Ovary (tissue), 7 donors: ENCODE measurements at regions not wholly inside any gene's neighbourhood (a gene's known extent, or its start where the extent isn't known, plus 50 kb on each side); places are given as distances from the start of the nearest gene placed in this dataset.

Source experiments
- DNase-seq, 5 donors: peaks; one replicate each; pipeline ENCODE4 v3.0.0-alpha.2; 2019 to 2020
- H3K27ac ChIP-seq, 2 donors: fragments of 200-600 bp; one replicate each; pipeline versions ENCODE4 v1.5.1 to v1.8.0; 2019 to 2022
- H3K27me3 ChIP-seq: fragments of 200-600 bp; one replicate; pipeline ENCODE4 v1.8.0; 2022
- H3K36me3 ChIP-seq: fragments of 200-600 bp; sonication (generic); one replicate; pipeline ENCODE4 v1.5.1; 2019
- H3K4me1 ChIP-seq: one replicate; pipeline ENCODE4 v1.8.1; 2013; ENCODE audit warnings: mild to moderate bottlenecking, moderate library complexity; ENCODE audit not compliant: insufficient read depth
- H3K4me3 ChIP-seq: fragments of 200-600 bp; sonication (generic); one replicate; pipeline ENCODE4 v1.5.1; 2017
- H3K9me3 ChIP-seq, 2 donors: fragments of 200-600 bp in 1 of 2; sonication (generic) in 1 of 2; one replicate each; pipeline versions ENCODE4 v1.5.1 to v1.8.1; 2013 to 2019; ENCODE audit warnings: mild to moderate bottlenecking in 1 of 2, moderate library complexity in 1 of 2
- EP300 ChIP-seq: sonication (generic); formaldehyde crosslinking; IDR thresholded peaks from one replicate; pipeline ENCODE4 v1.6.1; 2017; ENCODE audit warnings: antibody characterized with exemption
- POLR2A ChIP-seq: fragments of 450-650 bp; IDR thresholded peaks from one replicate; pipeline ENCODE4 v1.6.1; 2017; ENCODE audit warnings: antibody characterized with exemption, mild to moderate bottlenecking, moderate library complexity
- WGBS, 3 donors: extraction: QIAGEN DNeasy Blood & Tissue Kit in 1 of 3; methylation state at CpG; one replicate each; pipeline versions ENCODE4 v1.1.5 to v1.1.7; 2013 to 2017; 5-methylcytosine and 5-hydroxymethylcytosine counted together
- intact Hi-C, 4 donors: fragments of 100-400 bp; cut with DNase I; formaldehyde crosslinking; loops; one replicate each; pipeline versions ENCODE4 v1.11.0 to v1.15.1; 2022 to 2023
- TF ChIP-seq, protein P1 (sequence below), 3 donors: fragments of 450-650 bp in 2 of 3; fragments of 200-600 bp in 1 of 3; IDR thresholded peaks; one replicate each; pipeline versions ENCODE4 v1.5.1 to v1.8.0; 2016 to 2022; ENCODE audit warnings: antibody characterized with exemption in 3 of 3, mild to moderate bottlenecking in 1 of 3
- donor health status: DM: no; HTN: no; CAD: no; lungs with moderate emphysema.
- donor health status: DM: no; HTN: no; CAD: no.
- donor health status: Bipolar disorder and iron deficiency.
- donor health status: DM: no; HTN: no; CAD: no.
- donor health status: DM: yes; HTN: yes; CAD: no.

DNA sequence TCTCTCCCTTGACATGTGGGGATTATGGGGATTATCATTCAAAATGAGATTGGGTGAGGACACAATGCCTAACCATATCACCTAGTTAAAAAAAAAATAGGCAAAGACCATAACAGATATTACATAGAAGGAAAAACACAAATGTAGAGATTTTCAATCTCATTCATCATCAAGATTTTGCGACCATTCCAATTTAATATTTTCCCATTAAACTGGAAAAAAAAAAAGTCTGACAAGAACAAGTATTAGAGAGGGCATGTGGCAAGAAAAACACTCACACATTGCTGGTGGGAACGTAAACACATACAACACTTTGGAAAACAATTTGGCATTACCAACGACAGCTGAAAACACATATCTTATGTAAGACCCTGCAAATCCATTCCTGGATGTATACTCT is 71.0 kb upstream of the MYCN start:
- no peak for DNase-seq
- H3K36me3 ChIP-seq: no peaks in the 10 kb centered on the region
- H3K9me3 ChIP-seq: peaks cover 0 to 4% of the 10 kb centered on the region in 2 donors
- H3K4me3 ChIP-seq: no peak overlapping the region
- intact Hi-C loops: no loop called here
- no peak for TF ChIP-seq POLR2A
- TF ChIP-seq, protein P1, sequence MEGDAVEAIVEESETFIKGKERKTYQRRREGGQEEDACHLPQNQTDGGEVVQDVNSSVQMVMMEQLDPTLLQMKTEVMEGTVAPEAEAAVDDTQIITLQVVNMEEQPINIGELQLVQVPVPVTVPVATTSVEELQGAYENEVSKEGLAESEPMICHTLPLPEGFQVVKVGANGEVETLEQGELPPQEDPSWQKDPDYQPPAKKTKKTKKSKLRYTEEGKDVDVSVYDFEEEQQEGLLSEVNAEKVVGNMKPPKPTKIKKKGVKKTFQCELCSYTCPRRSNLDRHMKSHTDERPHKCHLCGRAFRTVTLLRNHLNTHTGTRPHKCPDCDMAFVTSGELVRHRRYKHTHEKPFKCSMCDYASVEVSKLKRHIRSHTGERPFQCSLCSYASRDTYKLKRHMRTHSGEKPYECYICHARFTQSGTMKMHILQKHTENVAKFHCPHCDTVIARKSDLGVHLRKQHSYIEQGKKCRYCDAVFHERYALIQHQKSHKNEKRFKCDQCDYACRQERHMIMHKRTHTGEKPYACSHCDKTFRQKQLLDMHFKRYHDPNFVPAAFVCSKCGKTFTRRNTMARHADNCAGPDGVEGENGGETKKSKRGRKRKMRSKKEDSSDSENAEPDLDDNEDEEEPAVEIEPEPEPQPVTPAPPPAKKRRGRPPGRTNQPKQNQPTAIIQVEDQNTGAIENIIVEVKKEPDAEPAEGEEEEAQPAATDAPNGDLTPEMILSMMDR (IDR thresholded peaks at IDR 0.05): no peak
- TF ChIP-seq EP300: no peak
- WGBS, 3 donors: 82 to 88% (median 84%) methylated on average over 3 of the region's 3 CpGs
- H3K27ac ChIP-seq: no peak overlapping the region
- H3K4me1 ChIP-seq: no peaks in the 10 kb centered on the region
- H3K27me3 ChIP-seq: no peaks in the 10 kb centered on the region

DNA sequence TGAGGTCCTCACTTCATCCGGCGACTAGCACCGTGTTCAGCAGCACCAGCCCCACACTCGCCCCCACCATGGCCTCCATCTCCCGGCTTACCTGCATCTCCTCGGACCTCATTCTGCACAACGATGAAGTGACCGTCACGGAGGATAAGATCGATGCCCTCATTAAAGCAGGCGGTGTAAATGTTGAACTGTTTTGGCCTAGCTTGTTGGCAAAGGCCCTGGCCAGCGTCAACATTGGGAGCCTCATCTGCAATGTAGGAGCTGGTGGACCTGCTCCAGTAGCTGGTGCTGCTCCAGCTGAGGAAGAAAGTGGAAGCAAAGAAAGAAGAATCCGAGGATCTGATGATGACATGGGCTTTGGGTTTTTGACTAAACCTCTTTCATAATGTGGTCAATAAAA is 70.5 kb upstream of the MYCN start:
- WGBS, 3 donors: 93 to 94% (median 93%) methylated on average over 13 of the region's 13 CpGs
- no peaks in the 10 kb centered on the region for H3K27me3 ChIP-seq
- DNase-seq: no peak
- no peak for TF ChIP-seq EP300
- TF ChIP-seq, protein P1 (IDR thresholded peaks at IDR 0.05): no peak
- TF ChIP-seq POLR2A: no peak
- no peak overlapping the region for H3K4me3 ChIP-seq
- intact Hi-C loops: no loop called here
- H3K27ac ChIP-seq: no peak overlapping the region
- H3K9me3 ChIP-seq: peaks cover 0 to 4% of the 10 kb centered on the region in 2 donors
- H3K4me1 ChIP-seq: no peaks in the 10 kb centered on the region
- H3K36me3 ChIP-seq: no peaks in the 10 kb centered on the region

DNA sequence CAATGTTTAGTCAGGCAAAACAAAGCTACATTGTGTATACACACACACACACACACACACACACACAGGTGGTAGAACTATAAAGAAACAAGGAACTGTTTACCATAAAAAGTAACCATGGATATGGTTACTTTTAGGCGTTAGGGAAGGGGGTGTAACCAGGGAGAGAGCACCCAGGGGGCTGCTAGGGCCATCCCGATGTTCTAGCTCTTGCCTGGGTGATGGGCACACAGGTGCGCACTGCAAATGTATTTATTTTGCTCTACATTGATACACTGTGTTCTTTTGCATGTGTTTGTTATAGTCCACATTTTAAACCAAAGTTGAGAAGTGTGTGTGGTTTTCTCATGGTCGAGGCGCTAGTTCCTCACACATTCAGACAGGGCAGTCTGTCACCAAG is 69.8 kb upstream of the MYCN start:
- H3K27me3 ChIP-seq: no peaks in the 10 kb centered on the region
- no peak for TF ChIP-seq EP300
- TF ChIP-seq, protein P1 (IDR thresholded peaks at IDR 0.05): no peak
- no peak for TF ChIP-seq POLR2A
- WGBS, 3 donors: 88 to 91% (median 90%) methylated on average over 5 of the region's 5 CpGs
- intact Hi-C loops: no loop called here
- H3K4me1 ChIP-seq: no peaks in the 10 kb centered on the region
- no peak overlapping the region for H3K27ac ChIP-seq
- peaks cover 0 to 4% of the 10 kb centered on the region in 2 donors for H3K9me3 ChIP-seq
- no peaks in the 10 kb centered on the region for H3K36me3 ChIP-seq
- H3K4me3 ChIP-seq: no peak overlapping the region
- no peak for DNase-seq

DNA sequence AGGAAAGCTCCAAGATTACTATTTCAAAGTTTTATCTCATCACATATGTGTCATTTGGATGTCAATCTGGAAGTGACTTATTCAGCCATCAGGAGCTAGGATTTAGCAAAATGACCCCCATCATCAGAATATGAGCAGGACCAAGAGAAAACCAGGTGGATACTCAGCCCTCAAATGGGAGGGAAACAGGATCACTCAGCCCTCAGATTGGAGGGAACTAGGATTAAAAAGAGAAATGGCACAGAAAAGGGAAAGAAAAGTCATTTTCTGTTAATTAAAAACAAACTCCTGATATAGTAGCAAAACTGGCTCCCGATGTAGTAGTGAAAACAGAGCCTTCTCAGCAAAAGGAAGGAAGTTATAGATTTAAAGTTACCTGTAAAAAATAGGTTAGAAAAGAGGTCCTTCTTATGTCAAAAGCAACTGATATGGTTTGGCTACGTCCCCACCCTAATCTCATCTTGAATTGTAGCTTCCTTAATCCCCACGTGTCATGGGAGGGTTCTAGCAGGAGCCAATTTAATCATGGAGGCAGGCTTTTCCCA is 69.0 kb upstream of the MYCN start:
- TF ChIP-seq, protein P1 (IDR thresholded peaks at IDR 0.05): no peak
- H3K36me3 ChIP-seq: no peaks in the 10 kb centered on the region
- no peak overlapping the region for H3K4me3 ChIP-seq
- no peaks in the 10 kb centered on the region for H3K4me1 ChIP-seq
- peaks cover 0 to 4% of the 10 kb centered on the region in 2 donors for H3K9me3 ChIP-seq
- no peak for DNase-seq
- no peaks in the 10 kb centered on the region for H3K27me3 ChIP-seq
- 77 to 85% (median 83%) methylated on average over 3 of the region's 3 CpGs for WGBS, 3 donors
- H3K27ac ChIP-seq: no peak overlapping the region
- intact Hi-C loops: no loop called here

DNA sequence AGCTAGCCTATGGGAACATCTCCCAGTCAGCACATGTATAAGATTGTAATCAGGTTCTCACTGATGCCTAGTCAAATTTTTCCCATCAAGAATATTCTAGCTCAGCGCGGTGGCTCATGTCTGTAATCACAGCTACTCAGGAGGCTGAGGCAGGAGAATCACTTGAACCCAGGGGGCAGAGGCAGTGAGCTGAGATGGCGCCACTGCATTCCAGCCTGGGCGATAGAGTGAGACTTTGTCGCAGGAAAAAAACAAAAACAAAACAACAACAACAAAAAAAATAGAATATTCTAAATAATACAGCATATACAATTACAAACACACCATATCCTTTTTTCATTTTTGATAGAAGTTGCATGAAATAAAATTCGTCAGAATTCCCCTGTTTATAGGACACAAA is 67.5 kb upstream of the MYCN start:
- WGBS, 3 donors: 94 to 95% (median 95%) methylated on average over 6 of the region's 6 CpGs
- no peak for DNase-seq
- no peak for TF ChIP-seq EP300
- no peak for TF ChIP-seq POLR2A
- TF ChIP-seq, protein P1 (IDR thresholded peaks at IDR 0.05): no peak
- no peaks in the 10 kb centered on the region for H3K36me3 ChIP-seq
- H3K4me3 ChIP-seq: no peak overlapping the region
- intact Hi-C loops: no loop called here
- H3K4me1 ChIP-seq: no peaks in the 10 kb centered on the region
- no peaks in the 10 kb centered on the region for H3K9me3 ChIP-seq
- no peaks in the 10 kb centered on the region for H3K27me3 ChIP-seq
- H3K27ac ChIP-seq: no peak overlapping the region
